Upper lobe of left lung (tissue), 6 donors: ENCODE measurements at regions not wholly inside any gene's neighbourhood (a gene's known extent, or its start where the extent isn't known, plus 50 kb on each side); places are given as distances from the start of the nearest gene placed in this dataset.

ENCODE experiments used
- ATAC-seq, 2 donors: fragments of 200-7000 bp; cut with Tn5 transposase; one replicate each; pipeline ENCODE4 v1.9.1; 2022; ENCODE audit warnings: mild to moderate bottlenecking in 2 of 2, moderate library complexity in 2 of 2; ENCODE audit not compliant: low FRiP score in 2 of 2
- DNase-seq, 2 donors: peaks; one replicate each; pipeline ENCODE4 v3.0.0-alpha.2; 2019 to 2020
- H3K27ac ChIP-seq, 4 donors: fragments of 200-600 bp; sonication (generic); one replicate each; pipeline ENCODE4 v1.5.1; 2016 to 2019
- H3K27me3 ChIP-seq, 4 donors: fragments of 200-600 bp; sonication (generic); one replicate each; pipeline ENCODE4 v1.5.1; 2017 to 2019
- H3K36me3 ChIP-seq, 4 donors: fragments of 200-600 bp; sonication (generic); one replicate each; pipeline ENCODE4 v1.5.1; 2016 to 2019
- H3K4me1 ChIP-seq, 4 donors: fragments of 200-600 bp; sonication (generic); one replicate each; pipeline ENCODE4 v1.5.1; 2018 to 2019
- H3K4me3 ChIP-seq, 4 donors: fragments of 200-600 bp; sonication (generic); one replicate each; pipeline ENCODE4 v1.5.1; 2017 to 2019; ENCODE audit warnings: mild to moderate bottlenecking in 2 of 4, moderate library complexity in 1 of 4
- H3K9me3 ChIP-seq, 4 donors: fragments of 200-600 bp; sonication (generic); one replicate each; pipeline ENCODE4 v1.5.1; 2018 to 2019
- EP300 ChIP-seq, 4 donors: sonication (generic); formaldehyde crosslinking; IDR thresholded peaks; one replicate each; pipeline ENCODE4 v1.5.1; 2017; ENCODE audit warnings: antibody characterized with exemption in 4 of 4, control low read depth in 2 of 4
- POLR2A ChIP-seq, 4 donors: fragments of 450-650 bp; IDR thresholded peaks; one replicate each; pipeline ENCODE4 v1.5.1; 2016 to 2017; ENCODE audit warnings: antibody characterized with exemption in 4 of 4, mild to moderate bottlenecking in 2 of 4
- POLR2AphosphoS5 ChIP-seq, 2 donors: sonication (generic); formaldehyde crosslinking; IDR thresholded peaks; one replicate each; pipeline ENCODE4 v1.5.1; 2017; ENCODE audit warnings: antibody characterized with exemption in 2 of 2
- WGBS, 2 donors: methylation state at CpG; one replicate each; pipeline ENCODE4 v1.1.5; 2017 to 2018; 5-methylcytosine and 5-hydroxymethylcytosine counted together
- TF ChIP-seq, protein P1 (sequence below), 6 experiments: fragments of 450-650 bp in 4 of 6; fragments of 200-600 bp in 2 of 6; sonication (generic) in 2 of 6; IDR thresholded peaks; one replicate each; pipeline ENCODE4 v1.5.1; 2016 to 2019; ENCODE audit warnings: antibody characterized with exemption in 6 of 6
- donor health status: DM: no; HTN: no; CAD: no; lungs with moderate emphysema.
- donor health status: DM: no; HTN: yes; CAD: no; lungs with severe emphysema.

DNA sequence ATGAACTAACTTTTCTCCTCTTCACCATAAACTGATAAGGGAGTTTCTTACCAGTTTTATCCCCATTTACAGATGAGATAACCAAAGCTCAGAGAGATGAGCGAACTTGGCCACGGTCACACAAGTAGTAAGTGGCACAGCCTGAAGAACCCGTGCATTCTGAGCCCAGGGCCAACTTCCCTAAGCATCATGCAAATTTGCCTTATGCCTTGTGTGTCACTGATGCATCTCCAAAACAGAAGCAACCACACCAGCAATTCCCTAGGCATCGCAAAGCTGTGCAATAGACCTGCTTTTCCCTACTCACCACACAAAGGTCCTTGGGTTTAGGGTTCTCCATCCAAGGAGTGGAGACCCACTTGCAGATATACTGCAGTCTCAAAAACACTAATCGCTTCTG, 304.5 kb upstream of the KAZN start:
- Histone ChIP-seq H3K27ac (no peak overlapping the region), H3K4me1 (no peaks in the 10 kb centered on the region), H3K4me3 (no peak overlapping the region), H3K27me3 (no peaks in the 10 kb centered on the region), H3K36me3 (no peaks in the 10 kb centered on the region), H3K9me3 (no peaks in the 10 kb centered on the region)
- TF ChIP-seq EP300 (IDR thresholded peaks at IDR 0.05) (no peak), POLR2AphosphoS5 (IDR thresholded peaks at IDR 0.05) (no peak), POLR2A (IDR thresholded peaks at IDR 0.05) (no peak)
- TF ChIP-seq, protein P1, sequence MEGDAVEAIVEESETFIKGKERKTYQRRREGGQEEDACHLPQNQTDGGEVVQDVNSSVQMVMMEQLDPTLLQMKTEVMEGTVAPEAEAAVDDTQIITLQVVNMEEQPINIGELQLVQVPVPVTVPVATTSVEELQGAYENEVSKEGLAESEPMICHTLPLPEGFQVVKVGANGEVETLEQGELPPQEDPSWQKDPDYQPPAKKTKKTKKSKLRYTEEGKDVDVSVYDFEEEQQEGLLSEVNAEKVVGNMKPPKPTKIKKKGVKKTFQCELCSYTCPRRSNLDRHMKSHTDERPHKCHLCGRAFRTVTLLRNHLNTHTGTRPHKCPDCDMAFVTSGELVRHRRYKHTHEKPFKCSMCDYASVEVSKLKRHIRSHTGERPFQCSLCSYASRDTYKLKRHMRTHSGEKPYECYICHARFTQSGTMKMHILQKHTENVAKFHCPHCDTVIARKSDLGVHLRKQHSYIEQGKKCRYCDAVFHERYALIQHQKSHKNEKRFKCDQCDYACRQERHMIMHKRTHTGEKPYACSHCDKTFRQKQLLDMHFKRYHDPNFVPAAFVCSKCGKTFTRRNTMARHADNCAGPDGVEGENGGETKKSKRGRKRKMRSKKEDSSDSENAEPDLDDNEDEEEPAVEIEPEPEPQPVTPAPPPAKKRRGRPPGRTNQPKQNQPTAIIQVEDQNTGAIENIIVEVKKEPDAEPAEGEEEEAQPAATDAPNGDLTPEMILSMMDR (IDR thresholded peaks at IDR 0.05): no peak
- 90 to 93% methylated on average over 5 of the region's 5 CpGs for WGBS, 2 donors
- DNase-seq (no peak), ATAC-seq (no peak)

DNA sequence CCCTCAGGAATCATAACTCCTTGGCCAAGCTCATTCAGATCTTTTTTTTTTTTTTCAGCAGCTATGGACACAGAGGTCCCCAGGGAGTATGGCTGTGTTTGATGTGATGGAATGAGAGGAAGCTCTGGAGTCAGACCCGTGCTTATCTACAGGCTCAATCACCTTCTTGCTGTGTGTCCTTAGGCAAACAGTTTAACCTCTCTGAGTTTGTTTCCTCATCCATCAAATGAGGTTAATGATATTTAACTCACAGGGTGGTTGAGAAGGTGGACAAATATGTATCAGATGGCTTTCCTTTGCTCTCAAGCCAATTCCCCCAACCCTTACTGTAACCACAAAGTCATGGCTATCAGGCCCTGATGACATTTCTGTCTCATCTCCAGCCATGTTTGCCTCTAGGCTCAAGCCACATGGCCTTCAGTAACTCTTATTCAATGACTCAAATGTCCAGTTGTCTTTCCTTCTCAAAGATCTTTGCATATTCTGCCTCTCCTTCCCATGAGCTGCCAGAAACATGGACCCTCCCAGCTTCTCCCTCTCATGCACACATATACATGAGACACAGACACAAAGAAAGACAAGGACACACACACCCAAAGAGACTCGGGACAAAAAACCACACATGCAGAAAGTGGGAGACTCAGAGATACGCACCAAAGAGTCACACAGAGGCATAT, 303.5 kb upstream of the KAZN start:
- Histone ChIP-seq H3K27me3 (no peaks in the 10 kb centered on the region), H3K27ac (no peak overlapping the region), H3K9me3 (no peaks in the 10 kb centered on the region), H3K4me1 (no peaks in the 10 kb centered on the region), H3K4me3 (no peak overlapping the region), H3K36me3 (no peaks in the 10 kb centered on the region)
- no peak for DNase-seq
- no peak for ATAC-seq
- 76 to 81% methylated on average over 3 of the region's 3 CpGs for WGBS, 2 donors
- TF ChIP-seq POLR2A (IDR thresholded peaks at IDR 0.05) (no peak), POLR2AphosphoS5 (IDR thresholded peaks at IDR 0.05) (no peak), EP300 (IDR thresholded peaks at IDR 0.05) (no peak)
- TF ChIP-seq, protein P1 (IDR thresholded peaks at IDR 0.05): no peak

DNA sequence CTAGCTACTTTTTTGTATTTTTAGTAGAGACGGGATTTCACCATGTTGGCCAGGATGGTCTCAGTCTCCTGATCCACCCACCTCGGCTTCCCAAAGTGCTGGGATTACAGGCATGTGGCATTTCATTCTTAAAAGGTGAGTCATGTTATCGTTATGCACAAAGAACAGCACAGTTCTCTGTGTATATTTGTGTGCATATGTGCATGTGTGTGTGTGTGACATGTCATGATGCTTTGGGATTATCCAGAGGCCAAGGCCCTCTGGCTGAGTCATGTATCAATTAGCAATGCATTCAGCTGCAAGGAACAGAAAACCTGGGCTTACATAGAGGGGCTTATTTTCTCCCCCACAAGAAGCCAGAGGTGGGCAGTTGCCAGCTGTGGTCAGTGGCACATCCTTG, 301.7 kb upstream of the KAZN start:
- no peak for TF ChIP-seq POLR2A (IDR thresholded peaks at IDR 0.05)
- TF ChIP-seq, protein P1 (IDR thresholded peaks at IDR 0.05): no peak
- TF ChIP-seq POLR2AphosphoS5 (IDR thresholded peaks at IDR 0.05): no peak
- TF ChIP-seq EP300 (IDR thresholded peaks at IDR 0.05): no peak
- no peak overlapping the region for H3K27ac ChIP-seq
- no peaks in the 10 kb centered on the region for H3K27me3 ChIP-seq
- ATAC-seq (no peak), DNase-seq (no peak)
- WGBS, 2 donors: 80 to 84% methylated on average over 3 of the region's 3 CpGs
- no peaks in the 10 kb centered on the region for H3K36me3 ChIP-seq
- H3K4me3 ChIP-seq: no peak overlapping the region
- H3K9me3 ChIP-seq: no peaks in the 10 kb centered on the region
- peaks cover 0 to 1% (median 0%) of the 10 kb centered on the region in 4 donors for H3K4me1 ChIP-seq

DNA sequence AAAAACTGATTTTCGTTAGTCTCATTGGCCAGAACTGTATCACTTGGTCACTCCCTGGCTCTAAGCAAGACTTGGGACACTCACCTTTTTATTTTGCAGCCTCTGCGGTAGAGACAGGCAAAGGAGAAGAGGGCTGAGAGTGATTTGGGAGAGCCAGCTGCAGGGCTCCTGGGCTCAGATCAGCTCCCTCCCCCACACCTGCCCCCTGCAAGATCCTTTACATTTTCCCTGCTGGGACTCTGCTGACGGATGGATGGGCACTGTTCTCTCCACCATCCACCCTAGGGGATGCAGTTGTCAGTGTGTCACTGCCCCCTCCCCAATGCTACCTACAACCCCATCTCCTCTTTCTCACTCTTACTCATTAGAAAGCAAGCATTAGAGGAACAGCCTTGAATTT, 301.1 kb upstream of the KAZN start:
- ATAC-seq (no peak), DNase-seq (no peak)
- Histone ChIP-seq H3K4me3 (no peak overlapping the region), H3K36me3 (no peaks in the 10 kb centered on the region), H3K9me3 (no peaks in the 10 kb centered on the region), H3K27ac (no peak overlapping the region), H3K27me3 (no peaks in the 10 kb centered on the region), H3K4me1 (peaks cover 0 to 3% (median 0%) of the 10 kb centered on the region in 4 donors)
- WGBS, 2 donors: 72 to 76% methylated on average over 3 of the region's 3 CpGs
- TF ChIP-seq POLR2A (IDR thresholded peaks at IDR 0.05): no peak
- no peak for TF ChIP-seq EP300 (IDR thresholded peaks at IDR 0.05)
- no peak for TF ChIP-seq POLR2AphosphoS5 (IDR thresholded peaks at IDR 0.05)
- TF ChIP-seq, protein P1 (IDR thresholded peaks at IDR 0.05): no peak

DNA sequence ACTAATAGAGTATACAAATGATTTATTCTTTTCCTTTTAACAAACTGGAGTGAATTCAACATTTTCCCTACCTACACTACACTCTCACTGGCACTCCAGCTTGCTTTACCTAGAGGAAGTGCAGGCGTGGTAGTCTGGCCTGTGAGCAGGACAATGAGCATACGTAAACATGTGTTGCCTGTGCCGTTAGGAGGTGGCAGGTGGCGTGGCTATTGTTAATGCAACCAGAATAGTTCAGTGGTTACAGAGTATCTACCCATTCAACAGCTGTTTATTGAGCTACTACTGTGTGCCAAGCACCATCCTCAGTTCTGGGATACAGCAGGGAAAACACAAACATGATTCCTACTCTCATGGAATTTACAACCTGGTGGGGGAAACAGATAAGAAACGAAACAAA, 299.7 kb upstream of the KAZN start:
- H3K36me3 ChIP-seq: no peaks in the 10 kb centered on the region
- no peak overlapping the region for H3K4me3 ChIP-seq
- no peak overlapping the region for H3K27ac ChIP-seq
- TF ChIP-seq, protein P1 (IDR thresholded peaks at IDR 0.05): no peak
- TF ChIP-seq EP300 (IDR thresholded peaks at IDR 0.05) (no peak), POLR2A (IDR thresholded peaks at IDR 0.05) (no peak), POLR2AphosphoS5 (IDR thresholded peaks at IDR 0.05) (no peak)
- no peaks in the 10 kb centered on the region for H3K27me3 ChIP-seq
- DNase-seq: no peak
- no peak for ATAC-seq
- peaks cover 0 to 7% (median 0%) of the 10 kb centered on the region in 4 donors for H3K4me1 ChIP-seq
- no peaks in the 10 kb centered on the region for H3K9me3 ChIP-seq
- WGBS, 2 donors: 71 to 75% methylated on average over 5 of the region's 5 CpGs
